Endothelial cell (in vitro differentiated cells): ENCODE measurements at regions not wholly inside any gene's neighbourhood (a gene's known extent, or its start where the extent isn't known, plus 50 kb on each side); places are given as distances from the start of the nearest gene placed in this dataset.

Experiments used
- DNase-seq: peaks from one replicate; pipeline ENCODE4 v3.0.0; 2021; ENCODE audit warnings: low spot score
- H3K27ac Mint-ChIP-seq: one replicate; pipeline ENCODE4 v1.8.0; 2021; ENCODE audit warnings: mixed read lengths, inconsistent platforms; ENCODE audit not compliant: unreplicated experiment
- H3K27me3 Mint-ChIP-seq: one replicate; pipeline ENCODE4 v1.8.0; 2021; ENCODE audit warnings: mild to moderate bottlenecking, moderate library complexity, mixed read lengths, inconsistent platforms; ENCODE audit not compliant: unreplicated experiment
- H3K36me3 Mint-ChIP-seq: one replicate; pipeline ENCODE4 v1.8.0; 2021; ENCODE audit warnings: mild to moderate bottlenecking, low read depth, mixed read lengths, inconsistent platforms; ENCODE audit not compliant: unreplicated experiment
- H3K4me1 Mint-ChIP-seq: one replicate; pipeline ENCODE4 v1.8.0; 2021; ENCODE audit warnings: mild to moderate bottlenecking, mixed read lengths, inconsistent platforms; ENCODE audit not compliant: unreplicated experiment
- H3K4me3 Mint-ChIP-seq: one replicate; pipeline ENCODE4 v1.8.0; 2021; ENCODE audit warnings: mild to moderate bottlenecking, mixed read lengths, inconsistent platforms; ENCODE audit not compliant: unreplicated experiment
- H3K9me3 Mint-ChIP-seq: one replicate; pipeline ENCODE4 v1.8.0; 2021; ENCODE audit warnings: mixed read lengths, inconsistent platforms; ENCODE audit not compliant: unreplicated experiment
- TF ChIP-seq, protein P1 (sequence below): fragments of 200-600 bp; sonication (generic); IDR thresholded peaks from one replicate; pipeline ENCODE4 v1.5.0; 2021; ENCODE audit warnings: antibody characterized with exemption; ENCODE audit not compliant: unreplicated experiment

DNA sequence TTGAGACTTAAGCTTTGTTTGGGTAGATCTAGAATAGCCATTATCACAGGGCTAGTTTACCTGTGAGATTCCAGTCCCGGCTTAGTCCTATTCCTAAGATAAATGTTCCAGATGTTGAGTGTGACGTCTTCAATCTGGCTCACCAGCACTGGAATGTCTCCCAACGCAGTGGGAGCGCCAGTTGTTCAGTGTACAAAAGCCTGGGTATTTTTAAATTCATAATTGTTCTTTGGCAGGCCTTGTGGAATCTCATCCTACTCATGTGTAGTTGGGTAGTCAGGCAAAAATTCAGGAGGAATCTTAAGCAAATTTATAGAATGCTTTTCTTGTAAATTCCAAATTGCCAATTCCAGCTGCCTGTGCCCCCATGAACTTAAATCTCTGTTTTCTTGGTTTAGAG lies 272.6 kb upstream of the KCNN2 start:
- TF ChIP-seq, protein P1, sequence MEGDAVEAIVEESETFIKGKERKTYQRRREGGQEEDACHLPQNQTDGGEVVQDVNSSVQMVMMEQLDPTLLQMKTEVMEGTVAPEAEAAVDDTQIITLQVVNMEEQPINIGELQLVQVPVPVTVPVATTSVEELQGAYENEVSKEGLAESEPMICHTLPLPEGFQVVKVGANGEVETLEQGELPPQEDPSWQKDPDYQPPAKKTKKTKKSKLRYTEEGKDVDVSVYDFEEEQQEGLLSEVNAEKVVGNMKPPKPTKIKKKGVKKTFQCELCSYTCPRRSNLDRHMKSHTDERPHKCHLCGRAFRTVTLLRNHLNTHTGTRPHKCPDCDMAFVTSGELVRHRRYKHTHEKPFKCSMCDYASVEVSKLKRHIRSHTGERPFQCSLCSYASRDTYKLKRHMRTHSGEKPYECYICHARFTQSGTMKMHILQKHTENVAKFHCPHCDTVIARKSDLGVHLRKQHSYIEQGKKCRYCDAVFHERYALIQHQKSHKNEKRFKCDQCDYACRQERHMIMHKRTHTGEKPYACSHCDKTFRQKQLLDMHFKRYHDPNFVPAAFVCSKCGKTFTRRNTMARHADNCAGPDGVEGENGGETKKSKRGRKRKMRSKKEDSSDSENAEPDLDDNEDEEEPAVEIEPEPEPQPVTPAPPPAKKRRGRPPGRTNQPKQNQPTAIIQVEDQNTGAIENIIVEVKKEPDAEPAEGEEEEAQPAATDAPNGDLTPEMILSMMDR, result no peak
- H3K36me3 Mint-ChIP-seq, result peaks cover 7% of the 10 kb centered on the region
- H3K27ac Mint-ChIP-seq, result no peak overlapping the region
- H3K27me3 Mint-ChIP-seq, result peaks cover 1% of the 10 kb centered on the region
- no peak overlapping the region for H3K4me3 Mint-ChIP-seq
- DNase-seq, result no peak
- peaks cover 9% of the 10 kb centered on the region for H3K9me3 Mint-ChIP-seq
- no peaks in the 10 kb centered on the region for H3K4me1 Mint-ChIP-seq

DNA sequence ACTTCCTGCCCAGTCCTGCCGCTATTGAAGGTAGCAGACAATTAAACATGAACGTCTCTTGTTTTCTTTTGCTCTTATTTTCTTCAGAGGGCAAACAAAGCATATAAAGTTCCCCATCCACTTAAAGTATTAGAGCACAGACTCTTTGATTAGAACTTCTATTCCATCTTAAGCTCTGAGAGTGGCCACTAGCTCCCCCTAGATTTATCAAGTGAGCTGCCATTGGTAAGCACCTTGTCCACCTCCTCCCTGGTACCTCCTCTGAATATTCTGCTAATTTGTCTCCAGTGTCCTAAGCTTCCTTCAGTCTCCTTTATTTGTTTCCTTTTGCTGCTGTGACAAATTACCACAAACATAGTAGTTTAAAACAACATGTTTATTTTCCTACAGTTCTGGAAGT lies 264.3 kb upstream of the KCNN2 start:
- no peak for DNase-seq
- Mint-ChIP-seq H3K4me1 (no peaks in the 10 kb centered on the region), H3K9me3 (peaks cover 9% of the 10 kb centered on the region), H3K4me3 (no peak overlapping the region), H3K36me3 (peaks cover 7% of the 10 kb centered on the region), H3K27me3 (peaks cover 3% of the 10 kb centered on the region), H3K27ac (no peak overlapping the region)
- TF ChIP-seq, protein P1, result no peak

DNA sequence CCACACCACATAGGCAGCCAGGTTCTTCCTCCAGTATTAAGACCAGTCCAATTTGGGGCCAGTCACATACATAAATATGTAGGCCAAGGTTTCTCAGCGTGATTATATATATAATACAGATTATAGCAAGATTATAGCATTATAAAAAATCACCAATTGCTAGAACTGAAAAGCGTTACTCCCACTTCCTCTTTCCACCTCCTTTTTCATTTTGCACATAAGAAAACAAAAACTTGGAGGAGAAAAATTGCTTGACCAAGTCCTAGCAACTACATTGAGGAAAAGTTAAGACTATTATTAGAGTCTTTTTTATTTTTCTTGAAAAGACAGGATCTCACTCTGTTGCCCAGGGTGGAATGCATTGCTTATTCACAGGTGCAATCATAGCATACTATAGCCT lies 262.7 kb upstream of the KCNN2 start:
- no peak for DNase-seq
- no peaks in the 10 kb centered on the region for H3K4me1 Mint-ChIP-seq
- H3K27ac Mint-ChIP-seq, result no peak overlapping the region
- peaks cover 1% of the 10 kb centered on the region for H3K27me3 Mint-ChIP-seq
- TF ChIP-seq, protein P1, result no peak
- no peaks in the 10 kb centered on the region for H3K9me3 Mint-ChIP-seq
- H3K4me3 Mint-ChIP-seq, result no peak overlapping the region
- H3K36me3 Mint-ChIP-seq, result no peaks in the 10 kb centered on the region

DNA sequence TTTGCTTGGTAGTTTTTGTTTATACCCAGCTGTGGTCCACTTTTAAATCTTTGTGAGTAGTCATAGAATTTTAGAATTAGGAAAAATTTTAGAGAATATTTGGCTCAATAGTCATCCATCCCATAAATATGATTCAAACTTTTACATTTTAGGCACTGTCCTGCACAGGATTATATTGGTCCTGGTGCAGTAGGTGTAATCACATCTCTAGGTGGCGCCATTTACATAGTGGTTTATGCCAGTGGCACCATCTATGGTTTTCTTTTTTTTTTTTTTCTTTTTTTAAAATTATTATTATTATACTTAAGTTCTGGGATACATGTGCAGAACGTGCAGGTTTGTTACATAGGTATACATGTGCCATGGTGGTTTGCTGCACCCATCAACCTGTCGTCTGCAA lies 260.7 kb upstream of the KCNN2 start:
- no peaks in the 10 kb centered on the region for H3K36me3 Mint-ChIP-seq
- H3K27me3 Mint-ChIP-seq, result peaks cover 1% of the 10 kb centered on the region
- TF ChIP-seq, protein P1, result peak; percentile 65
- H3K27ac Mint-ChIP-seq, result no peak overlapping the region
- H3K4me1 Mint-ChIP-seq, result no peaks in the 10 kb centered on the region
- no peaks in the 10 kb centered on the region for H3K9me3 Mint-ChIP-seq
- DNase-seq, result peak; percentile 15
- H3K4me3 Mint-ChIP-seq, result no peak overlapping the region

DNA sequence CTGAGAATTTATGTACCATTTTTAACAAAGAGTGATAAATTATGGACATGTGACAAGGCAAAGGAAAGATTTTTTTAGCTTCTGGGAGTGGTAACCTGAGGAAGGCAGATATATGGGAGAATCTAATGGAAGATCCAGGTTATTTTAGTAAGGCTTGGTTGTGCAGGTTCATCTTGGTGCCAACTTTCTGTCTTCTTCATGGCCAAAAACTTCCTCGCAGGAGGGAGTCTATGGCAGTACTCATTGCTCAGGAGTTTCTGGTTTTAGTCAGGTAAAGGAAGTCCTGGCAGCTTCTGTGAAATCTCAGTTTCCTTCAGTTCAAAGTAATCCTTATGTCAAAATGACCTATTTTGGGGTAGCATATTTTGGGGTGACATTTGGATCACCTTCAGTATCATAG lies 248.3 kb upstream of the KCNN2 start:
- Mint-ChIP-seq H3K9me3 (no peaks in the 10 kb centered on the region), H3K27me3 (no peaks in the 10 kb centered on the region), H3K36me3 (no peaks in the 10 kb centered on the region), H3K4me1 (peaks cover 10% of the 10 kb centered on the region), H3K27ac (no peak overlapping the region), H3K4me3 (no peak overlapping the region)
- DNase-seq, result no peak
- TF ChIP-seq, protein P1, result no peak
